ENCODE measurements at regions not wholly inside any gene's neighbourhood (a gene's known extent, or its start where the extent isn't known, plus 50 kb on each side); places are given as distances from the start of the nearest gene placed in this dataset.

DNA sequence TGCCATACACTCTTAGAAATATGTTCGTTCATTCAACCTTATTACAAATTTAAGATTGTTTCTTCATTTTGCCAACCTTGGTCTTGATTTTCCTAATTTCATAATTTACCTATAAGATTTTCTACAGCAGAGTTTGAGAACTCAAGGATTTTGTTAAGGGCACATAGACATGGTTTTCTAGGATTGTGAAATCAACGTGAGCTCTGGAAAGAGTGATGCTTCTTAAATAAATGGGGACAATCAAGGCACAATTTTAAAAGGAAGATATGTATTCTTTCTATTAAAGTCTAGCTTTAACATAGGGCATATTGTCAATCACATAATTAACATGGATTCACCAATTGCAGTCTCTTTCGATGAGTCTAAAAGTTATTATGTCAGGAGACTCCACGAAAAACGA is 174.2 kb upstream of the PHF14 start:
- H3K9me3 ChIP-seq (ENCODE audit: insufficient read depth, low read depth, low read length), result no peaks in the 10 kb centered on the region
- H3K27ac ChIP-seq (ENCODE audit: low read depth, low read length), result no peak overlapping the region
- 97% methylated on average over 5 of the region's 5 CpGs for WGBS
- no peaks in the 10 kb centered on the region for H3K4me1 ChIP-seq (ENCODE audit: insufficient read depth, low read length)
- H3K9ac ChIP-seq (ENCODE audit: low read depth, low read length), result no peak overlapping the region
- no peak overlapping the region for H3K4me3 ChIP-seq (ENCODE audit: low read length)
- no peaks in the 10 kb centered on the region for H3K27me3 ChIP-seq (ENCODE audit: insufficient read depth, low read length)
- no peaks in the 10 kb centered on the region for H3K36me3 ChIP-seq (ENCODE audit: insufficient read depth, low read length)

- Histone ChIP-seq H3K9me3 (ENCODE audit: insufficient read depth, low read depth, low read length) (no peaks in the 10 kb centered on the region), H3K4me1 (ENCODE audit: insufficient read depth, low read length) (no peaks in the 10 kb centered on the region), H3K27me3 (ENCODE audit: insufficient read depth, low read length) (no peaks in the 10 kb centered on the region), H3K36me3 (ENCODE audit: insufficient read depth, low read length) (no peaks in the 10 kb centered on the region), H3K27ac (ENCODE audit: low read depth, low read length) (no peak overlapping the region), H3K9ac (ENCODE audit: low read depth, low read length) (no peak overlapping the region), H3K4me3 (ENCODE audit: low read length) (no peak overlapping the region)
- 86% methylated on average over 4 of the region's 4 CpGs for WGBS
Measured at GRCh38 chr7:10802011-10802410, 171.7 kb upstream of the PHF14 start.

- Histone ChIP-seq H3K4me1 (ENCODE audit: insufficient read depth, low read length) (no peaks in the 10 kb centered on the region), H3K4me3 (ENCODE audit: low read length) (no peak overlapping the region), H3K27ac (ENCODE audit: low read depth, low read length) (no peak overlapping the region), H3K9me3 (ENCODE audit: insufficient read depth, low read depth, low read length) (no peaks in the 10 kb centered on the region), H3K9ac (ENCODE audit: low read depth, low read length) (no peak overlapping the region), H3K36me3 (ENCODE audit: insufficient read depth, low read length) (no peaks in the 10 kb centered on the region), H3K27me3 (ENCODE audit: insufficient read depth, low read length) (no peaks in the 10 kb centered on the region)
- whole genome bisulfite sequencing, result 76% methylated on average over 2 of the region's 2 CpGs
Measured at GRCh38 chr7:10802526-10802925, 171.1 kb upstream of the PHF14 start.

DNA sequence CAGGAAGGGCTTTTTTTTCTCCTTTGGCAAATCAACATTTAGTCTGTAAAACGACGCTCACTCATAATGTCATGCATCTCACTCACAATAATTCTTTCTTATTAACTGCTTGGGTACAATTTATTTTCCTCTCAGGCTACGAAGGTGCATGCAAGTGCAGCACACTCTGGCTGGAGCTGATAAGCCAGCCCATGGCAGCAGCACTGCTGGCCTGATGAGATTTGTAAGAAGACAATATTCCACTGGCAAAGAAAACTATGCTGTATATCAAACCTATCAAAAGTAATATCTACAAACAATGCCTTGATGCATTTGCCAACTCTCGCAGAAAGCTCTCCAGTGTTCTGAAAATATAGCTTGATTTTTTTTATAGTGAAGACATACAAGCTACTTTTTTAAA is 170.0 kb upstream of the PHF14 start:
- 94% methylated on average over 4 of the region's 4 CpGs for WGBS
- H3K27me3 ChIP-seq (ENCODE audit: insufficient read depth, low read length), result no peaks in the 10 kb centered on the region
- no peak overlapping the region for H3K4me3 ChIP-seq (ENCODE audit: low read length)
- no peaks in the 10 kb centered on the region for H3K9me3 ChIP-seq (ENCODE audit: insufficient read depth, low read depth, low read length)
- H3K27ac ChIP-seq (ENCODE audit: low read depth, low read length), result no peak overlapping the region
- no peaks in the 10 kb centered on the region for H3K36me3 ChIP-seq (ENCODE audit: insufficient read depth, low read length)
- no peak overlapping the region for H3K9ac ChIP-seq (ENCODE audit: low read depth, low read length)
- no peaks in the 10 kb centered on the region for H3K4me1 ChIP-seq (ENCODE audit: insufficient read depth, low read length)

- no peak overlapping the region for H3K9ac ChIP-seq (ENCODE audit: low read depth, low read length)
- H3K36me3 ChIP-seq (ENCODE audit: insufficient read depth, low read length), result no peaks in the 10 kb centered on the region
- 92% methylated on average over 5 of the region's 5 CpGs for WGBS
- no peaks in the 10 kb centered on the region for H3K4me1 ChIP-seq (ENCODE audit: insufficient read depth, low read length)
- H3K27ac ChIP-seq (ENCODE audit: low read depth, low read length), result no peak overlapping the region
- H3K27me3 ChIP-seq (ENCODE audit: insufficient read depth, low read length), result no peaks in the 10 kb centered on the region
- no peaks in the 10 kb centered on the region for H3K9me3 ChIP-seq (ENCODE audit: insufficient read depth, low read depth, low read length)
- no peak overlapping the region for H3K4me3 ChIP-seq (ENCODE audit: low read length)
Measured at GRCh38 chr7:10804770-10805169, 168.9 kb upstream of the PHF14 start.

- Histone ChIP-seq H3K4me1 (ENCODE audit: insufficient read depth, low read length) (no peaks in the 10 kb centered on the region), H3K9me3 (ENCODE audit: insufficient read depth, low read depth, low read length) (0 out of 2 replicates have a peak, but pooled peaks cover 3% of the 10 kb centered on the region), H3K4me3 (ENCODE audit: low read length) (no peak overlapping the region), H3K27ac (ENCODE audit: low read depth, low read length) (no peak overlapping the region), H3K9ac (ENCODE audit: low read depth, low read length) (no peak overlapping the region), H3K27me3 (ENCODE audit: insufficient read depth, low read length) (no peaks in the 10 kb centered on the region), H3K36me3 (ENCODE audit: insufficient read depth, low read length) (no peaks in the 10 kb centered on the region)
- 81% methylated on average over 3 of the region's 3 CpGs for WGBS
Measured at GRCh38 chr7:10815546-10815945, 158.1 kb upstream of the PHF14 start.

- no peaks in the 10 kb centered on the region for H3K4me1 ChIP-seq (ENCODE audit: insufficient read depth, low read length)
- no peak overlapping the region for H3K27ac ChIP-seq (ENCODE audit: low read depth, low read length)
- H3K4me3 ChIP-seq (ENCODE audit: low read length), result no peak overlapping the region
- no peaks in the 10 kb centered on the region for H3K27me3 ChIP-seq (ENCODE audit: insufficient read depth, low read length)
- H3K36me3 ChIP-seq (ENCODE audit: insufficient read depth, low read length), result no peaks in the 10 kb centered on the region
- no peaks in the 10 kb centered on the region for H3K9me3 ChIP-seq (ENCODE audit: insufficient read depth, low read depth, low read length)
- 93% methylated on average over 4 of the region's 4 CpGs for WGBS
- no peak overlapping the region for H3K9ac ChIP-seq (ENCODE audit: low read depth, low read length)
Measured at GRCh38 chr7:10821156-10821555, 152.5 kb upstream of the PHF14 start.

GRCh38 chr7:10824154-10824553 is 149.5 kb upstream of the PHF14 start:
- H3K4me1 ChIP-seq (ENCODE audit: insufficient read depth, low read length), result no peaks in the 10 kb centered on the region
- 95% methylated on average over 1 of the region's 1 CpG for WGBS
- no peaks in the 10 kb centered on the region for H3K27me3 ChIP-seq (ENCODE audit: insufficient read depth, low read length)
- no peaks in the 10 kb centered on the region for H3K9me3 ChIP-seq (ENCODE audit: insufficient read depth, low read depth, low read length)
- no peak overlapping the region for H3K9ac ChIP-seq (ENCODE audit: low read depth, low read length)
- no peak overlapping the region for H3K27ac ChIP-seq (ENCODE audit: low read depth, low read length)
- no peak overlapping the region for H3K4me3 ChIP-seq (ENCODE audit: low read length)
- H3K36me3 ChIP-seq (ENCODE audit: insufficient read depth, low read length), result no peaks in the 10 kb centered on the region

DNA sequence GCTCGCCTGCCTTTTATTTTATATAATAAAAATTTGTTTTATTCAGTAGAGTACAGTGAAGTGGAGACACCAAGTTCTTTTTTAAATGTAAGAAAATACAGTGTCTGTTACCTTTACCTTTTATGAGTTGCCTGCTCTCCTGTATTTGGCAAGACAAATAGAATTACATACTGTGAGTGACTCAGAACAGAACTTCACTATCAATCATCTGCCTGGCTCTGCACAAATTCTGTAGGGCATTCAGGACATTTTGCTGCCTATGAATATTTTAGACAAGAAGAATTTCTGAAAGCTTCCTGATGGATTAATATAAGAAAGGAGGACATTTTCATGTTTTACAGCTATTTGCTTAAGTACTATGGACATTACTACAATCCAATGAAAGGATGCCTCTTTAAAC is 135.4 kb upstream of the PHF14 start:
- Histone ChIP-seq H3K9ac (ENCODE audit: low read depth, low read length) (no peak overlapping the region), H3K4me3 (ENCODE audit: low read length) (no peak overlapping the region), H3K27ac (ENCODE audit: low read depth, low read length) (no peak overlapping the region), H3K36me3 (ENCODE audit: insufficient read depth, low read length) (no peaks in the 10 kb centered on the region), H3K4me1 (ENCODE audit: insufficient read depth, low read length) (no peaks in the 10 kb centered on the region), H3K27me3 (ENCODE audit: insufficient read depth, low read length) (no peaks in the 10 kb centered on the region), H3K9me3 (ENCODE audit: insufficient read depth, low read depth, low read length) (no peaks in the 10 kb centered on the region)
- no CpG with 5 or more reads among the region's 1 CpG for WGBS

DNA sequence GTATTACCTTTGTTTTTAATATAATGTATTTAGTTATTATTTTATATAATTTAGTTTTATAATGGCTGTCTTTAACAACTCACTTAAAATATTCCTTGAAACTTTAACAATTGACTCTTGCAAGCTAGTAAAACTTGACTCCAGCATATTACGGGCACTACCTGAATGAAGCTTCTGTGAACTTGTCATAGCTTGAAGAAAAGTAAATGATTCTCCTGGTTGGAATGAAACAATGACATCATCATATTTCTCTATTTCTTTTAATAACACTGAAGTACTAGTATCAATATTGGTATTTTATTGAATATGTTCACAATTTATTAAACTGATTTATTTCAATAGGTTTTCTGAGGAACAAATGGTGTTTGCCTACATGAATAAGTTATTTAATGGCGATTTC is 128.4 kb upstream of the PHF14 start:
- H3K36me3 ChIP-seq (ENCODE audit: insufficient read depth, low read length), result no peaks in the 10 kb centered on the region
- no peak overlapping the region for H3K4me3 ChIP-seq (ENCODE audit: low read length)
- H3K4me1 ChIP-seq (ENCODE audit: insufficient read depth, low read length), result no peaks in the 10 kb centered on the region
- H3K9me3 ChIP-seq (ENCODE audit: insufficient read depth, low read depth, low read length), result no peaks in the 10 kb centered on the region
- no peaks in the 10 kb centered on the region for H3K27me3 ChIP-seq (ENCODE audit: insufficient read depth, low read length)
- H3K9ac ChIP-seq (ENCODE audit: low read depth, low read length), result no peak overlapping the region
- WGBS, result 65% methylated on average over 2 of the region's 2 CpGs
- H3K27ac ChIP-seq (ENCODE audit: low read depth, low read length), result no peak overlapping the region

DNA sequence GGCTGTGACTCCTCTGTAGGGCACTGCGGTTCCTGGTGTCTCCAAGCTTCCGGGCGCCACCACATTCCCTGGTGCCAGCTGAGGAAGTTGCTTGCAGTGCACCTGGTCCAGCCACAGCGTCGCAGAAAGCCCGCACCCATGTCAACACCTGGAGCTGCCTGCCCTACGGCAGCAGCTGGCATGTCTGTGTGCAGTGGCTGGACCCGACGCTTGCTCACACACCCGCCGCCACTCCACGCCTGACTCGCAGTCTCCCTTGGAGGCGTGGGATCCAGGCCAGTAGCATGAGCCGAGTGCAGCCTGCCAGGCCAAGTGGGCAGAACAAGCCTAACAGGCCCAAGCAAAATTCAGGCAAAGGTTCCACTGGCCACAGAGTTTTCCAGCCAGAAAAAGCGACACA is 118.1 kb upstream of the PHF14 start:
- Histone ChIP-seq H3K9me3 (ENCODE audit: insufficient read depth, low read depth, low read length) (no peaks in the 10 kb centered on the region), H3K27ac (ENCODE audit: low read depth, low read length) (no peak overlapping the region), H3K9ac (ENCODE audit: low read depth, low read length) (no peak overlapping the region), H3K4me1 (ENCODE audit: insufficient read depth, low read length) (peaks cover 4% of the 10 kb centered on the region), H3K36me3 (ENCODE audit: insufficient read depth, low read length) (no peaks in the 10 kb centered on the region), H3K27me3 (ENCODE audit: insufficient read depth, low read length) (no peaks in the 10 kb centered on the region), H3K4me3 (ENCODE audit: low read length) (no peak overlapping the region)
- 96% methylated on average over 15 of the region's 16 CpGs for WGBS

DNA sequence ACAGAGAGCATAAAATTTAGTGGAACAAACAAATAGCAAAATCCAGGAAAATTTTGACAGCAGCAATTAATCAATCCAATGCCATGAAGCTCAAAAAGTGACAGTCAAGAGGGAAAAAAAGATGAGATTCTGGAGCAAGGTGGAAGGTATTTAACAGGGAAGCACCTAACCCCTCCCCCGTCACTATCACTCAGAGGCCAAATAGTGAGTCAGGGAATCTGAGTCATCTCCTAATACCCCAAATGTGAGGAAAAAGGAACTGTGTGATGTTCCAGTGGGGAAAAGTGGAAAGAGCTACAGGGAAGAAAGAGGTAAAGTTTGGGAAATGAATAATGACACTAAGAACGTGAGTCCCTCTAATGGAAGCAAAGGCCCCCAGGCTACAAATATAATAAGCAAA is 113.2 kb upstream of the PHF14 start:
- H3K27me3 ChIP-seq (ENCODE audit: insufficient read depth, low read length), result no peaks in the 10 kb centered on the region
- H3K9ac ChIP-seq (ENCODE audit: low read depth, low read length), result no peak overlapping the region
- H3K9me3 ChIP-seq (ENCODE audit: insufficient read depth, low read depth, low read length), result no peaks in the 10 kb centered on the region
- H3K36me3 ChIP-seq (ENCODE audit: insufficient read depth, low read length), result no peaks in the 10 kb centered on the region
- H3K4me1 ChIP-seq (ENCODE audit: insufficient read depth, low read length), result peaks cover 8% of the 10 kb centered on the region
- H3K4me3 ChIP-seq (ENCODE audit: low read length), result no peak overlapping the region
- WGBS, result 88% methylated on average over 1 of the region's 2 CpGs
- no peak overlapping the region for H3K27ac ChIP-seq (ENCODE audit: low read depth, low read length)
